Vagina (tissue), 2 donors: ENCODE measurements at regions not wholly inside any gene's neighbourhood (a gene's known extent, or its start where the extent isn't known, plus 50 kb on each side); places are given as distances from the start of the nearest gene placed in this dataset.

ENCODE experiments used
- POLR2AphosphoS5 ChIP-seq, 2 donors: sonication (generic); formaldehyde crosslinking; IDR thresholded peaks; one replicate each; pipeline ENCODE4 v1.9.0; 2017; ENCODE audit warnings: antibody characterized with exemption in 2 of 2, mild to moderate bottlenecking in 2 of 2, low read depth in 1 of 2; ENCODE audit not compliant: insufficient read depth in 1 of 2
- TF ChIP-seq, protein P1 (sequence below), 3 experiments: fragments of 450-650 bp in 2 of 3; fragments of 200-600 bp in 1 of 3; sonication (generic) in 1 of 3; IDR thresholded peaks; one replicate each; pipeline ENCODE4 v1.5.1; 2017 to 2019; ENCODE audit warnings: antibody characterized with exemption in 3 of 3, mild to moderate bottlenecking in 2 of 3, moderate library complexity in 2 of 3

DNA sequence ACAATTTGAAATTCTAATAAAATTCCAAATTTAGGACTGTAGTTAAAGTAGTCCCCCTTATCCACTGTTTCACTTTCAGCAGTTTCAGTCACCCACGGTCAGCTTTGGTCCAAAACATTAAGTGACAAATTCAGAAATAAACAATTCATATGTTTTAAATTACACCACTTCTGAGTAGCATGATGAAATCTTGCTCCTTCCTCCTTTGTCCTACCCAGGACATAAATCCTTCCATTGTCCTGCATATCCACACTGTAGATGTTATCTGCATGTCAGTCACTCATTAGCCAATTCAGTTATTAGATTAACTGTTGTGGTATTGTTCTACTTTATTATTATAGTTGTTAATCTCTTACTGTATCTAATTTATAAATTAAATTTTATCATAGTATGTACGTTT, 376.5 kb downstream of the SH3GL2 start:
- TF ChIP-seq POLR2AphosphoS5 (IDR thresholded peaks at IDR 0.05; ENCODE audit: insufficient read depth in 1 of 2, low read depth in 1 of 2), result no peak
- TF ChIP-seq, protein P1, sequence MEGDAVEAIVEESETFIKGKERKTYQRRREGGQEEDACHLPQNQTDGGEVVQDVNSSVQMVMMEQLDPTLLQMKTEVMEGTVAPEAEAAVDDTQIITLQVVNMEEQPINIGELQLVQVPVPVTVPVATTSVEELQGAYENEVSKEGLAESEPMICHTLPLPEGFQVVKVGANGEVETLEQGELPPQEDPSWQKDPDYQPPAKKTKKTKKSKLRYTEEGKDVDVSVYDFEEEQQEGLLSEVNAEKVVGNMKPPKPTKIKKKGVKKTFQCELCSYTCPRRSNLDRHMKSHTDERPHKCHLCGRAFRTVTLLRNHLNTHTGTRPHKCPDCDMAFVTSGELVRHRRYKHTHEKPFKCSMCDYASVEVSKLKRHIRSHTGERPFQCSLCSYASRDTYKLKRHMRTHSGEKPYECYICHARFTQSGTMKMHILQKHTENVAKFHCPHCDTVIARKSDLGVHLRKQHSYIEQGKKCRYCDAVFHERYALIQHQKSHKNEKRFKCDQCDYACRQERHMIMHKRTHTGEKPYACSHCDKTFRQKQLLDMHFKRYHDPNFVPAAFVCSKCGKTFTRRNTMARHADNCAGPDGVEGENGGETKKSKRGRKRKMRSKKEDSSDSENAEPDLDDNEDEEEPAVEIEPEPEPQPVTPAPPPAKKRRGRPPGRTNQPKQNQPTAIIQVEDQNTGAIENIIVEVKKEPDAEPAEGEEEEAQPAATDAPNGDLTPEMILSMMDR (IDR thresholded peaks at IDR 0.05), result no peak
